ENCODE measurements at regions not wholly inside any gene's neighbourhood (a gene's known extent, or its start where the extent isn't known, plus 50 kb on each side); places are given as distances from the start of the nearest gene placed in this dataset.

- Histone ChIP-seq H3K4me2 (ENCODE audit: insufficient read depth, low read length) (no peak overlapping the region), H3K9ac (ENCODE audit: insufficient read depth in 1 of 2, low read depth in 2 of 2, low read length in 2 of 2) (no peak overlapping the region), H3K27ac (ENCODE audit: extremely low read depth, low read depth, low read length) (no peak overlapping the region), H3K4me3 (no peak overlapping the region), H3K9me1 (ENCODE audit: control insufficient read depth, insufficient read depth, low read length) (no peaks in the 10 kb centered on the region), H2AFZ (ENCODE audit: low read depth, low read length) (no peak overlapping the region), H3K79me2 (ENCODE audit: control insufficient read depth, insufficient read depth, low read length) (no peaks in the 10 kb centered on the region), H3K36me3 (ENCODE audit: control insufficient read depth, insufficient read depth, low read length) (no peaks in the 10 kb centered on the region), H3K4me1 (replicated peaks in 1 of 2; ENCODE audit: control insufficient read depth in 2 of 2, insufficient read depth in 2 of 2, low read length in 2 of 2) (no peaks in the 10 kb centered on the region), H4K20me1 (replicated peaks; ENCODE audit: control insufficient read depth, insufficient read depth, low read length) (no peaks in the 10 kb centered on the region), H3K9me3 (replicated peaks; ENCODE audit: control insufficient read depth, insufficient read depth, low read depth, low read length) (no peaks in the 10 kb centered on the region), H3K27me3 (ENCODE audit: control insufficient read depth in 2 of 2, insufficient read depth in 2 of 2, low read length in 2 of 2) (no peaks in the 10 kb centered on the region)
- no peak for DNase-seq (ENCODE audit: extremely low read depth in 1 of 4, low spot score in 3 of 4)
- intact Hi-C loops (cut with micrococcal nuclease) (no loop called here), in situ Hi-C loops (cut with MboI) (no loop called here)
- POLR2A ChIA-PET = no interaction called here
- CTCF ChIA-PET (ENCODE audit: low intra/inter-chr PET ratio) = no interaction called here
- BruUV-seq (replicated peaks) = no TSS peak
- FAIRE-seq = no peak
- no peak for ATAC-seq
- TF ChIP-seq MBD2 (IDR thresholded peaks at IDR 0.05; ENCODE audit: borderline replicate concordance, low read depth) (no peak), ARID1B (IDR thresholded peaks at IDR 0.05) (no peak), ZFP1 (CRISPR knock-in tag; IDR thresholded peaks at IDR 0.05) (no peak), REST (IDR thresholded peaks at IDR 0.05; ENCODE audit: borderline replicate concordance) (no peak), REST (CRISPR knock-in tag; IDR thresholded peaks at IDR 0.05; ENCODE audit: low read depth) (no peak), THAP12 (CRISPR knock-in tag; IDR thresholded peaks at IDR 0.05) (no peak), GTF2B (IDR thresholded peaks at IDR 0.05; ENCODE audit: extremely low read depth, insufficient read length) (no peak), SRSF7 (optimal IDR thresholded peaks at IDR 0.05; ENCODE audit: low read depth, low read length) (no peak)
- TF ChIP-seq, protein P1, sequence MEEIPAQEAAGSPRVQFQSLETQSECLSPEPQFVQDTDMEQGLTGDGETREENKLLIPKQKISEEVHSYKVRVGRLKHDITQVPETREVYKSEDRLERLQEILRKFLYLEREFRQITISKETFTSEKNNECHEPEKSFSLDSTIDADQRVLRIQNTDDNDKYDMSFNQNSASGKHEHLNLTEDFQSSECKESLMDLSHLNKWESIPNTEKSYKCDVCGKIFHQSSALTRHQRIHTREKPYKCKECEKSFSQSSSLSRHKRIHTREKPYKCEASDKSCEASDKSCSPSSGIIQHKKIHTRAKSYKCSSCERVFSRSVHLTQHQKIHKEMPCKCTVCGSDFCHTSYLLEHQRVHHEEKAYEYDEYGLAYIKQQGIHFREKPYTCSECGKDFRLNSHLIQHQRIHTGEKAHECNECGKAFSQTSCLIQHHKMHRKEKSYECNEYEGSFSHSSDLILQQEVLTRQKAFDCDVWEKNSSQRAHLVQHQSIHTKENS (CRISPR knock-in tag; IDR thresholded peaks at IDR 0.05) = no peak
These were observed 100.3 kb downstream of the UCHL5 start for GRCh38 chr1:192958871-192959270.

Measured in K562 (cell line).